Esophagus squamous epithelium (tissue), 4 donors: ENCODE measurements at regions not wholly inside any gene's neighbourhood (a gene's known extent, or its start where the extent isn't known, plus 50 kb on each side); places are given as distances from the start of the nearest gene placed in this dataset.

ENCODE experiments used
- POLR2A ChIP-seq, 4 donors: fragments of 450-650 bp; IDR thresholded peaks; one replicate each; pipeline ENCODE4 v1.6.1; 2017; ENCODE audit warnings: antibody characterized with exemption in 4 of 4, mild to moderate bottlenecking in 4 of 4, moderate library complexity in 3 of 4
- TF ChIP-seq, protein P1 (sequence below), 6 experiments: fragments of 450-650 bp in 4 of 6; fragments of 200-600 bp in 2 of 6; sonication (generic) in 2 of 6; IDR thresholded peaks; one replicate each; pipeline ENCODE4 v1.5.1; 2016 to 2019; ENCODE audit warnings: antibody characterized with exemption in 6 of 6, mild to moderate bottlenecking in 4 of 6, moderate library complexity in 4 of 6

GRCh38 chr6:22940581-22941290 is 371.4 kb downstream of the HDGFL1 start:
- TF ChIP-seq, protein P1, sequence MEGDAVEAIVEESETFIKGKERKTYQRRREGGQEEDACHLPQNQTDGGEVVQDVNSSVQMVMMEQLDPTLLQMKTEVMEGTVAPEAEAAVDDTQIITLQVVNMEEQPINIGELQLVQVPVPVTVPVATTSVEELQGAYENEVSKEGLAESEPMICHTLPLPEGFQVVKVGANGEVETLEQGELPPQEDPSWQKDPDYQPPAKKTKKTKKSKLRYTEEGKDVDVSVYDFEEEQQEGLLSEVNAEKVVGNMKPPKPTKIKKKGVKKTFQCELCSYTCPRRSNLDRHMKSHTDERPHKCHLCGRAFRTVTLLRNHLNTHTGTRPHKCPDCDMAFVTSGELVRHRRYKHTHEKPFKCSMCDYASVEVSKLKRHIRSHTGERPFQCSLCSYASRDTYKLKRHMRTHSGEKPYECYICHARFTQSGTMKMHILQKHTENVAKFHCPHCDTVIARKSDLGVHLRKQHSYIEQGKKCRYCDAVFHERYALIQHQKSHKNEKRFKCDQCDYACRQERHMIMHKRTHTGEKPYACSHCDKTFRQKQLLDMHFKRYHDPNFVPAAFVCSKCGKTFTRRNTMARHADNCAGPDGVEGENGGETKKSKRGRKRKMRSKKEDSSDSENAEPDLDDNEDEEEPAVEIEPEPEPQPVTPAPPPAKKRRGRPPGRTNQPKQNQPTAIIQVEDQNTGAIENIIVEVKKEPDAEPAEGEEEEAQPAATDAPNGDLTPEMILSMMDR (IDR thresholded peaks at IDR 0.05): no peak
- no peak for TF ChIP-seq POLR2A (IDR thresholded peaks at IDR 0.05)
